GM12878 (cell line): ENCODE measurements at regions not wholly inside any gene's neighbourhood (a gene's known extent, or its start where the extent isn't known, plus 50 kb on each side); places are given as distances from the start of the nearest gene placed in this dataset. TPM values are rescaled to one million over a fixed set of nuclear protein-coding genes. Genes with fewer than 3 reads are reported as not detected.

Experiments
- small RNA-seq: library from RNA; depleted of rRNA; stranded (forward); fragments of <200 nt; gene quantifications from one replicate; pipeline ENCODE3, GENCODE V24; 2014

Small RNA genes lying in the stretch of these regions (small RNA-seq; reads per million reads assigned to genes)
- gene RF00284 (not detected), gene RNA5SP371 (not detected)
